H1 (cell line): ENCODE measurements at regions not wholly inside any gene's neighbourhood (a gene's known extent, or its start where the extent isn't known, plus 50 kb on each side); places are given as distances from the start of the nearest gene placed in this dataset.

ENCODE experiments used
- CTCF ChIA-PET: fragments of 300-600 bp; sonication (Branson Sonifier 250); formaldehyde crosslinking; loops from one replicate; lab custom pipeline; 2021; ENCODE audit not compliant: partially characterized antibody; lab: Charles Lee
- POLR2A ChIA-PET: fragments of 300-600 bp; sonication (Branson Sonifier 250); formaldehyde crosslinking; loops from one replicate; lab custom pipeline; 2021; ENCODE audit warnings: inconsistent platforms; ENCODE audit not compliant: partially characterized antibody; lab: Charles Lee
- DNase-seq, 2 experiments: peaks; one replicate each; pipeline versions ENCODE4 v3.0.0 to v3.0.0-alpha.2; 2010 to 2022; ENCODE audit warnings: low spot score in 2 of 2, low read depth in 1 of 2, mixed read lengths in 1 of 2
- FAIRE-seq: peaks from 2 replicates; lab custom pipeline; 2011; peaks lifted over from hg19 to GRCh38; lab: Jason Lieb, UNC
- H2AFZ ChIP-seq: 2 replicates; pipeline ENCODE4 v1.8.1; 2012; ENCODE audit warnings: low read length, inconsistent platforms
- H2AK5ac ChIP-seq: 2 replicates; pipeline ENCODE4 v1.6.1; 2013; ENCODE audit warnings: low read depth, low read length
- H2BK120ac ChIP-seq: replicated peaks from 2 replicates; pipeline ENCODE3; 2013; ENCODE audit warnings: low read depth, low read length, inconsistent platforms
- H2BK12ac ChIP-seq: 2 replicates; pipeline ENCODE4 v1.6.1; 2013; ENCODE audit warnings: low read depth, low read length
- H2BK15ac ChIP-seq: 2 replicates; pipeline ENCODE4 v1.6.1; 2013; ENCODE audit warnings: low read length
- H2BK20ac ChIP-seq: 2 replicates; pipeline ENCODE4 v1.6.1; 2013; ENCODE audit warnings: low read length
- H2BK5ac ChIP-seq: 2 replicates; pipeline ENCODE4 v1.6.1; 2013; ENCODE audit warnings: low read depth, low read length
- H3K14ac ChIP-seq: 2 replicates; pipeline ENCODE4 v1.6.1; 2013; ENCODE audit warnings: inconsistent platforms; ENCODE audit not compliant: insufficient read length
- H3K18ac ChIP-seq: 2 replicates; pipeline ENCODE4 v1.6.1; 2013; ENCODE audit warnings: low read length; ENCODE audit errors: extremely low read depth
- H3K23ac ChIP-seq: 2 replicates; pipeline ENCODE4 v1.6.1; 2013; ENCODE audit warnings: inconsistent platforms; ENCODE audit not compliant: insufficient read length
- H3K23me2 ChIP-seq: 2 replicates; pipeline ENCODE4 v1.6.1; 2013; ENCODE audit warnings: low read depth, low read length
- H3K27ac ChIP-seq: 2 replicates; pipeline ENCODE4 v1.6.1; 2011; ENCODE audit warnings: low read depth, low read length, inconsistent platforms
- H3K27me3 ChIP-seq, 4 experiments: replicated peaks in 1 of 4; 1 replicate in 1 of 4; 2 replicates in 3 of 4; pipeline versions ENCODE4 v1.6.1 to v1.8.1; 2011 to 2013; ENCODE audit warnings: low read length in 3 of 4, mild to moderate bottlenecking in 3 of 4, inconsistent platforms in 2 of 4, mixed read lengths in 2 of 4, moderate library complexity in 1 of 4; ENCODE audit not compliant: control insufficient read depth in 3 of 4, insufficient read depth in 3 of 4; ENCODE audit errors: extremely low read depth in 1 of 4
- H3K36me3 ChIP-seq, 4 experiments: 2 replicates each; pipeline versions ENCODE4 v1.6.1 to v1.8.1; 2011 to 2013; ENCODE audit warnings: mild to moderate bottlenecking in 4 of 4, low read length in 3 of 4, moderate library complexity in 2 of 4, control low read depth in 1 of 4, inconsistent platforms in 1 of 4; ENCODE audit not compliant: insufficient read depth in 4 of 4, control insufficient read depth in 2 of 4
- H3K4ac ChIP-seq: replicated peaks from 2 replicates; pipeline ENCODE3; 2013; ENCODE audit warnings: low read length, low read depth, mixed read lengths, inconsistent platforms; ENCODE audit not compliant: insufficient read length
- H3K4me1 ChIP-seq, 4 experiments: replicated peaks in 1 of 4; 1 replicate in 1 of 4; 2 replicates in 3 of 4; pipeline versions ENCODE4 v1.6.1 to v1.8.1; 2011 to 2013; ENCODE audit warnings: low read length in 3 of 4, inconsistent platforms in 2 of 4, mixed read lengths in 1 of 4; ENCODE audit not compliant: insufficient read depth in 4 of 4, control insufficient read depth in 3 of 4
- H3K4me2 ChIP-seq, 2 experiments: 2 replicates each; pipeline versions ENCODE4 v1.6.1 to v1.8.1; 2011 to 2013; ENCODE audit warnings: low read depth in 2 of 2, low read length in 2 of 2, control low read depth in 1 of 2, inconsistent platforms in 1 of 2, mild to moderate bottlenecking in 1 of 2; ENCODE audit not compliant: insufficient read depth in 1 of 2
- H3K4me3 ChIP-seq, 4 experiments: fragments of 200-600, 300-600 bp in 1 of 4; sonication (generic), shearing (Covaris generic), sonication (Bioruptor Twin) in 1 of 4; 2 replicates each; pipeline versions ENCODE4 v1.5.1 to v1.8.1; 2011 to 2016; ENCODE audit warnings: low read length in 4 of 4, low read depth in 3 of 4, control low read depth in 2 of 4, inconsistent platforms in 2 of 4, mild to moderate bottlenecking in 2 of 4, mixed read lengths in 1 of 4, moderate library complexity in 1 of 4; ENCODE audit not compliant: insufficient read depth in 2 of 4; ENCODE audit errors: extremely low read depth in 1 of 4
- H3K56ac ChIP-seq: replicated peaks from 2 replicates; pipeline ENCODE3; 2013; ENCODE audit warnings: low read depth, mild to moderate bottlenecking, mixed read lengths, low read length, inconsistent platforms; ENCODE audit not compliant: insufficient read length
- H3K79me1 ChIP-seq: 2 replicates; pipeline ENCODE4 v1.6.1; 2013; ENCODE audit warnings: low read depth, low read length, control low read depth
- H3K79me2 ChIP-seq, 2 experiments: 2 replicates each; pipeline versions ENCODE4 v1.6.1 to v1.8.1; 2012 to 2013; ENCODE audit warnings: low read length in 2 of 2, mild to moderate bottlenecking in 2 of 2, inconsistent platforms in 1 of 2; ENCODE audit not compliant: insufficient read depth in 2 of 2, control insufficient read depth in 1 of 2
- H3K9ac ChIP-seq, 4 experiments: replicated peaks in 1 of 4; 1 replicate in 1 of 4; 2 replicates in 3 of 4; pipeline versions ENCODE4 v1.6.1 to v1.8.1; 2011 to 2013; ENCODE audit warnings: low read depth in 3 of 4, low read length in 3 of 4, control low read depth in 2 of 4, mild to moderate bottlenecking in 2 of 4, moderate library complexity in 2 of 4, inconsistent platforms in 1 of 4; ENCODE audit errors: extremely low read depth in 1 of 4
- H3K9me3 ChIP-seq, 2 experiments: 2 replicates each; pipeline versions ENCODE4 v1.6.1 to v1.8.1; 2012 to 2013; ENCODE audit warnings: mild to moderate bottlenecking in 2 of 2, moderate library complexity in 2 of 2, control low read depth in 1 of 2, inconsistent platforms in 1 of 2, low read depth in 1 of 2, low read length in 1 of 2, mixed read lengths in 1 of 2; ENCODE audit not compliant: insufficient read depth in 2 of 2
- H4K20me1 ChIP-seq, 2 experiments: replicated peaks in 1 of 2; 2 replicates each; pipeline versions ENCODE3 to v1.8.1; 2011 to 2013; ENCODE audit warnings: inconsistent platforms in 2 of 2, low read length in 2 of 2, mild to moderate bottlenecking in 1 of 2; ENCODE audit not compliant: insufficient read depth in 2 of 2, control insufficient read depth in 1 of 2
- H4K5ac ChIP-seq: 2 replicates; pipeline ENCODE4 v1.6.1; 2013; ENCODE audit warnings: low read length, low read depth, mixed read lengths, inconsistent platforms; ENCODE audit not compliant: insufficient read length
- H4K8ac ChIP-seq: 2 replicates; pipeline ENCODE4 v1.8.0; 2013; ENCODE audit warnings: mild to moderate bottlenecking, moderate library complexity, low read length, inconsistent platforms; ENCODE audit not compliant: insufficient read depth; ENCODE audit errors: extremely low read depth
- H4K91ac ChIP-seq: replicated peaks from 2 replicates; pipeline ENCODE3; 2013; ENCODE audit warnings: low read length, mixed read lengths, inconsistent platforms; ENCODE audit not compliant: insufficient read length
- CHD1 ChIP-seq: IDR thresholded peaks from 2 replicates; pipeline ENCODE4 v1.6.1; 2012; ENCODE audit warnings: low read depth, low read length, improper control_type of control experiment
- EGR1 ChIP-seq: IDR thresholded peaks from 2 replicates; pipeline ENCODE4 v1.6.1; 2011; ENCODE audit warnings: low read depth, low read length, borderline replicate concordance
- EZH2 ChIP-seq: fragments of 200-600 bp; sonication (generic); IDR thresholded peaks from 2 replicates; pipeline ENCODE4 v1.7.1; 2012; ENCODE audit warnings: low read depth, mild to moderate bottlenecking, moderate library complexity, low read length, inconsistent platforms; ENCODE audit not compliant: severe bottlenecking
- HDAC6 ChIP-seq: IDR thresholded peaks from one replicate; pipeline ENCODE4 v1.7.1; 2012; ENCODE audit warnings: low read depth, mild to moderate bottlenecking, inconsistent platforms, low read length, moderate library complexity
- KDM1A ChIP-seq: fragments of 200-600, 300-600 bp; sonication (generic); IDR thresholded peaks from 2 replicates; pipeline ENCODE4 v1.7.1; 2016; ENCODE audit warnings: mild to moderate bottlenecking, low read length, borderline replicate concordance
- RBBP5 ChIP-seq: IDR thresholded peaks from 2 replicates; pipeline ENCODE4 v1.7.1; 2012; ENCODE audit warnings: low read depth, mild to moderate bottlenecking, inconsistent platforms, low read length, moderate library complexity, borderline replicate concordance
- RNF2 ChIP-seq: fragments of 200-900, 300-1000 bp; sonication (generic); IDR thresholded peaks from 2 replicates; pipeline ENCODE4 v1.7.1; 2016; ENCODE audit warnings: borderline replicate concordance, low read depth, mild to moderate bottlenecking, antibody characterized with exemption, low read length; ENCODE audit not compliant: poor library complexity, severe bottlenecking; ENCODE audit errors: missing control alignments
- SIX5 ChIP-seq: IDR thresholded peaks from 2 replicates; pipeline ENCODE4 v1.6.1; 2011; ENCODE audit warnings: mild to moderate bottlenecking, low read depth, low read length
- TBP ChIP-seq: IDR thresholded peaks from 2 replicates; pipeline ENCODE4 v1.6.1; 2011; ENCODE audit warnings: low read depth, low read length, improper control_type of control experiment
- ZNF274 ChIP-seq: IDR thresholded peaks from 2 replicates; pipeline ENCODE4 v1.7.0; 2012; ENCODE audit warnings: low read length, borderline replicate concordance; ENCODE audit errors: extremely low read depth
- WGBS, 2 experiments: shearing (Covaris generic) in 1 of 2; methylation state at CpG; one replicate each; pipeline versions ENCODE4 v1.1.6 to v1.1.7; 2013 to 2015; ENCODE audit warnings: low lambda C conversion rate in 2 of 2, mixed read lengths in 2 of 2, inconsistent platforms in 1 of 2, low coverage in 1 of 2, missing lambda C conversion rate in 1 of 2; ENCODE audit not compliant: insufficient replicate concordance in 2 of 2, insufficient coverage in 1 of 2, insufficient read length in 1 of 2; ENCODE audit errors: extremely low coverage in 1 of 2, missing lambda C conversion rate in 1 of 2; 5-methylcytosine and 5-hydroxymethylcytosine counted together

DNA sequence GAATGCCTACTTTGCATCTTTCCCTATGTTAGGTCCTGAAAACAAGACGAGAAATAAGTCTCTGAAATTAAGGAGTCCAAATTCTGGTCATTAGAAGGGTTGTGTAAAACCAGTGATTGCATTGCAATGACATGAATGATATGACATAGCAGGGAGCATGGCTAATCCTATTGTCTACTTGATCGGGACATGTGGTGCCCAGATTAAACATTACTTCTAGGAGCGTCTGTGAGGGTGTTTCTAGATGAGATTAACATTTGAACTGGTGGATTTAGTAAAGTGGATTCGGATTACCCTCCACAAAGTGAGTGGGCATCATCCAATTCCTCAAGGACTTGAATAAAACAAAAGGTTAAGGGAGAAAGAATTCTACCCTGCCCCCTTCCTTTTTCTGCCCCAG lies 434.9 kb upstream of the KLF6 start:
- Histone ChIP-seq H3K4me3 (no peak overlapping the region), H3K27ac (no peak overlapping the region), H2BK120ac (no peak overlapping the region), H3K9me3 (no peaks in the 10 kb centered on the region), H2BK5ac (no peak overlapping the region), H2BK12ac (no peak overlapping the region), H2AK5ac (no peak overlapping the region), H3K9ac (no peak overlapping the region), H3K36me3 (no peaks in the 10 kb centered on the region), H4K8ac (no peak overlapping the region), H3K79me2 (no peaks in the 10 kb centered on the region), H2BK20ac (no peak overlapping the region), H4K20me1 (no peaks in the 10 kb centered on the region), H4K91ac (no peak overlapping the region), H3K4me2 (no peak overlapping the region), H3K27me3 (no peaks in the 10 kb centered on the region), H2AFZ (0 out of 2 replicates have a peak overlapping the region, but pooled peaks have one; percentile 12), H3K4me1 (peaks cover 0 to 10% (median 5%) of the 10 kb centered on the region in 4 experiments; a peak in 5 of 7 replicates), H3K4ac (no peak overlapping the region), H3K79me1 (no peaks in the 10 kb centered on the region), H3K56ac (no peak overlapping the region), H4K5ac (no peak overlapping the region), H3K14ac (no peak overlapping the region), H3K23me2 (no peaks in the 10 kb centered on the region), H2BK15ac (no peak overlapping the region), H3K23ac (no peak overlapping the region), H3K18ac (no peak overlapping the region; the same call in 1 of the 2 replicates)
- WGBS, 2 experiments = 77% methylated on average over 4 of the region's 4 CpGs; no CpG with 5 or more reads in 1 of the 2 experiments
- ChIA-PET POLR2A (no interaction called here), CTCF (no interaction called here)
- no peak for DNase-seq
- TF ChIP-seq TBP = no peak
- TF ChIP-seq EZH2 = no peak
- no peak for TF ChIP-seq EGR1
- TF ChIP-seq ZNF274 = no peak
- no peak for TF ChIP-seq RBBP5
- no peak for TF ChIP-seq CHD1
- no peak for TF ChIP-seq KDM1A
- no peak for TF ChIP-seq HDAC6
- no peak for TF ChIP-seq SIX5
- TF ChIP-seq RNF2 = no peak
- FAIRE-seq = peak; percentile 7
